Fibroblast of lung (primary cell): ENCODE measurements at regions not wholly inside any gene's neighbourhood (a gene's known extent, or its start where the extent isn't known, plus 50 kb on each side); places are given as distances from the start of the nearest gene placed in this dataset.

Experiments used
- CTCF ChIP-seq, 2 donors: IDR thresholded peaks in 1 of 2; conservative IDR thresholded peaks in 1 of 2; 1 replicate in 1 of 2; 2 replicates in 1 of 2; pipeline ENCODE4 v1.5.1; 2011 to 2012; ENCODE audit warnings: low read length in 2 of 2, control low read depth in 1 of 2, inconsistent platforms in 1 of 2, low read depth in 1 of 2, mild to moderate bottlenecking in 1 of 2
- EZH2 ChIP-seq: IDR thresholded peaks from 2 replicates; pipeline ENCODE4 v1.5.1; 2012; ENCODE audit warnings: low read length, control low read depth, mild to moderate bottlenecking; ENCODE audit errors: missing control alignments

DNA sequence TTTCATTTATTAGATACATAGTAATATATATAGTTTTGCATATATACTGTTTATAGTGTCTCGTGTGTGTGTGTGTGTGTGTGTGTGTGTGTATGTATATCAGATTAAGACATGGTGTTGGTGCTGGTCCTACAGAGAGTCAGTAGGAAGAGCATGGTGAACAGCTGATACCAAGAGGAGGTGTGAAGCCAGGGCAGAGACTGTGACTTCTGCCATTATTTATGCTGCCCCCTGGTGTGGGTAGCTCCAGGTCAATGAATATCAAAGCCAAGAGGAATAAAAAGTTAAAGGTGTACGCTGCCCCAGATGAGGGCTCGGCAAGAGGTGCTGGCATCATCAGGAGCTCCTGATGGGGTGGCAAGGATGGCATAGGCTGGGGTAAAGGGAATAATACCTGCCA, 299.5 kb upstream of the RASGRP1 start:
- TF ChIP-seq CTCF (conservative IDR thresholded peaks at IDR 0.05 in 1 of 2, IDR thresholded peaks at IDR 0.05 in 1 of 2; ENCODE audit: low read depth in 1 of 2, low read length in 2 of 2) = no peak
- TF ChIP-seq EZH2 = no peak
